ENCODE measurements at regions not wholly inside any gene's neighbourhood (a gene's known extent, or its start where the extent isn't known, plus 50 kb on each side); places are given as distances from the start of the nearest gene placed in this dataset.
A peak's percentile ranks its signal among the peaks of the same experiment; 100 is the strongest.
"Not testable (repeated sequence)": the region's sequence is repeated elsewhere in the genome, so short reads cannot be mapped to it uniquely, and the experiment has no call there.

- peak overlapping the region; percentile 15 for H3K4me3 Mint-ChIP-seq
- no peak overlapping the region for H3K27ac Mint-ChIP-seq
- peaks cover 7% of the 10 kb centered on the region for H3K4me1 Mint-ChIP-seq (ENCODE audit: low read depth)
- no peaks in the 10 kb centered on the region for H3K9me3 Mint-ChIP-seq
- H3K36me3 Mint-ChIP-seq (ENCODE audit: low read depth): no peaks in the 10 kb centered on the region
- H3K27me3 Mint-ChIP-seq (ENCODE audit: low read depth): peaks cover 37% of the 10 kb centered on the region
Measured at GRCh38 chr6:28606424-28607391, 81.0 kb downstream of the GPX5 start.

- H3K4me1 Mint-ChIP-seq (ENCODE audit: low read depth): peaks cover 7% of the 10 kb centered on the region
- no peak overlapping the region for H3K4me3 Mint-ChIP-seq
- no peak overlapping the region for H3K27ac Mint-ChIP-seq
- H3K27me3 Mint-ChIP-seq (ENCODE audit: low read depth): peaks cover 38% of the 10 kb centered on the region
- H3K9me3 Mint-ChIP-seq: no peaks in the 10 kb centered on the region
- H3K36me3 Mint-ChIP-seq (ENCODE audit: low read depth): no peaks in the 10 kb centered on the region
Measured at GRCh38 chr6:28607990-28608389, 82.3 kb downstream of the GPX5 start.

- Mint-ChIP-seq H3K4me3 (no peak overlapping the region), H3K36me3 (ENCODE audit: low read depth) (no peaks in the 10 kb centered on the region), H3K9me3 (no peaks in the 10 kb centered on the region), H3K27ac (no peak overlapping the region), H3K4me1 (ENCODE audit: low read depth) (peaks cover 7% of the 10 kb centered on the region), H3K27me3 (ENCODE audit: low read depth) (peaks cover 47% of the 10 kb centered on the region)
Measured at GRCh38 chr6:28609672-28610071, 84.0 kb downstream of the GPX5 start.

- Mint-ChIP-seq H3K9me3 (peaks cover 4% of the 10 kb centered on the region), H3K27ac (no peak overlapping the region), H3K4me3 (no peak overlapping the region), H3K36me3 (ENCODE audit: low read depth) (no peaks in the 10 kb centered on the region), H3K4me1 (ENCODE audit: low read depth) (no peaks in the 10 kb centered on the region), H3K27me3 (ENCODE audit: low read depth) (peaks cover 47% of the 10 kb centered on the region)
Measured at GRCh38 chr6:28615616-28615954, 89.9 kb downstream of the GPX5 start.

- Mint-ChIP-seq H3K27ac (no peak overlapping the region), H3K27me3 (ENCODE audit: low read depth) (peaks cover 50% of the 10 kb centered on the region), H3K4me1 (ENCODE audit: low read depth) (no peaks in the 10 kb centered on the region), H3K36me3 (ENCODE audit: low read depth) (peaks cover 2% of the 10 kb centered on the region), H3K4me3 (no peak overlapping the region), H3K9me3 (peaks cover 5% of the 10 kb centered on the region)
Measured at GRCh38 chr6:28615955-28616747, 90.5 kb downstream of the GPX5 start.

- Mint-ChIP-seq H3K36me3 (ENCODE audit: low read depth) (peaks cover 2% of the 10 kb centered on the region), H3K27me3 (ENCODE audit: low read depth) (peaks cover 40% of the 10 kb centered on the region), H3K27ac (no peak overlapping the region), H3K4me3 (no peak overlapping the region), H3K4me1 (ENCODE audit: low read depth) (no peaks in the 10 kb centered on the region), H3K9me3 (peaks cover 8% of the 10 kb centered on the region)
Measured at GRCh38 chr6:28618898-28619555, 93.3 kb downstream of the GPX5 start.

- Mint-ChIP-seq H3K27me3 (ENCODE audit: low read depth) (peaks cover 24% of the 10 kb centered on the region), H3K4me3 (peak overlapping the region; percentile 25)
- H3K4me1 Mint-ChIP-seq (ENCODE audit: low read depth); H3K27ac Mint-ChIP-seq; H3K9me3 Mint-ChIP-seq; H3K36me3 Mint-ChIP-seq (ENCODE audit: low read depth): not testable (repeated sequence)
Measured at GRCh38 chr6:28621268-28621667, 95.6 kb downstream of the GPX5 start.

GRCh38 chr6:28623242-28623641 lies 97.6 kb downstream of the GPX5 start:
- H3K4me3 Mint-ChIP-seq; H3K4me1 Mint-ChIP-seq (ENCODE audit: low read depth); H3K36me3 Mint-ChIP-seq (ENCODE audit: low read depth); H3K27ac Mint-ChIP-seq: not testable (repeated sequence)
- Mint-ChIP-seq H3K9me3 (peaks cover 12% of the 10 kb centered on the region), H3K27me3 (ENCODE audit: low read depth) (peaks cover 14% of the 10 kb centered on the region)

- H3K27me3 Mint-ChIP-seq (ENCODE audit: low read depth); H3K36me3 Mint-ChIP-seq (ENCODE audit: low read depth); H3K4me1 Mint-ChIP-seq (ENCODE audit: low read depth); H3K4me3 Mint-ChIP-seq; H3K9me3 Mint-ChIP-seq; H3K27ac Mint-ChIP-seq: not testable (repeated sequence)
Measured at GRCh38 chr6:28626386-28626785, 100.7 kb downstream of the GPX5 start.

- Mint-ChIP-seq H3K27me3 (ENCODE audit: low read depth) (peaks cover 55% of the 10 kb centered on the region), H3K36me3 (ENCODE audit: low read depth) (peaks cover 2% of the 10 kb centered on the region), H3K4me3 (no peak overlapping the region), H3K4me1 (ENCODE audit: low read depth) (peaks cover 11% of the 10 kb centered on the region), H3K27ac (no peak overlapping the region), H3K9me3 (peaks cover 6% of the 10 kb centered on the region)
Measured at GRCh38 chr6:28632326-28632851, 106.7 kb downstream of the GPX5 start.

- H3K27ac Mint-ChIP-seq: no peak overlapping the region
- peaks cover 3% of the 10 kb centered on the region for H3K9me3 Mint-ChIP-seq
- H3K4me3 Mint-ChIP-seq: no peak overlapping the region
- peaks cover 2% of the 10 kb centered on the region for H3K36me3 Mint-ChIP-seq (ENCODE audit: low read depth)
- peaks cover 62% of the 10 kb centered on the region for H3K27me3 Mint-ChIP-seq (ENCODE audit: low read depth)
- H3K4me1 Mint-ChIP-seq (ENCODE audit: low read depth): peaks cover 11% of the 10 kb centered on the region
Measured at GRCh38 chr6:28633445-28634215, 107.9 kb downstream of the GPX5 start.

- peak overlapping the region; percentile 39 for H3K4me3 Mint-ChIP-seq
- peak overlapping the region; percentile 11 for H3K27ac Mint-ChIP-seq
- peaks cover 68% of the 10 kb centered on the region for H3K27me3 Mint-ChIP-seq (ENCODE audit: low read depth)
- H3K4me1 Mint-ChIP-seq (ENCODE audit: low read depth): peaks cover 11% of the 10 kb centered on the region
- peaks cover 2% of the 10 kb centered on the region for H3K36me3 Mint-ChIP-seq (ENCODE audit: low read depth)
- H3K9me3 Mint-ChIP-seq: peaks cover 3% of the 10 kb centered on the region
Measured at GRCh38 chr6:28634411-28634760, 108.7 kb downstream of the GPX5 start.

- peak overlapping the region; percentile 71 for H3K27ac Mint-ChIP-seq
- H3K4me3 Mint-ChIP-seq: peak overlapping the region; percentile 50
- H3K9me3 Mint-ChIP-seq: peaks cover 3% of the 10 kb centered on the region
- peaks cover 2% of the 10 kb centered on the region for H3K36me3 Mint-ChIP-seq (ENCODE audit: low read depth)
- H3K4me1 Mint-ChIP-seq (ENCODE audit: low read depth): peaks cover 11% of the 10 kb centered on the region
- peaks cover 68% of the 10 kb centered on the region for H3K27me3 Mint-ChIP-seq (ENCODE audit: low read depth)
Measured at GRCh38 chr6:28634761-28635546, 109.3 kb downstream of the GPX5 start.

Data from T-helper 1 cell treated with Interleukin-12 subunit alpha and Interleukin-12 subunit beta and Interleukin-4 antibody, amounts not matched to agents 30 μg/mL and 1 μg/mL, for 36 hours (primary cell).